GM19395 (cell line): ENCODE measurements at regions not wholly inside any gene's neighbourhood (a gene's known extent, or its start where the extent isn't known, plus 50 kb on each side); places are given as distances from the start of the nearest gene placed in this dataset.

ENCODE experiments used
- ATAC-seq: cut with Tn5 transposase; IDR thresholded peaks from one replicate; pipeline ENCODE4 v1.9.1; 2021; ENCODE audit warnings: mild to moderate bottlenecking, moderate library complexity; ENCODE audit not compliant: unreplicated experiment

GRCh38 chr6:126526996-126527606 is 187.2 kb downstream of the CENPW start:
- no peak for ATAC-seq

GRCh38 chr6:126529637-126530362 is 189.9 kb downstream of the CENPW start:
- ATAC-seq = no peak

GRCh38 chr6:126530775-126531174 is 190.9 kb downstream of the CENPW start:
- ATAC-seq = peak; percentile 27

GRCh38 chr6:126531286-126531685 is 191.4 kb downstream of the CENPW start:
- peak; percentile 32 for ATAC-seq

GRCh38 chr6:126531840-126532239 is 191.9 kb downstream of the CENPW start:
- peak; percentile 84 for ATAC-seq

- ATAC-seq = no peak
Measured at GRCh38 chr6:126534401-126534800, 194.5 kb downstream of the CENPW start.

- ATAC-seq = no peak
Measured at GRCh38 chr6:126535138-126535537, 195.2 kb downstream of the CENPW start.

GRCh38 chr6:126535595-126535994 is 195.7 kb downstream of the CENPW start:
- ATAC-seq = no peak

GRCh38 chr6:126537061-126537816 is 197.3 kb downstream of the CENPW start:
- peak; percentile 48 for ATAC-seq

GRCh38 chr6:126539022-126539421 is 199.1 kb downstream of the CENPW start:
- no peak for ATAC-seq

GRCh38 chr6:126540161-126540560 is 200.2 kb downstream of the CENPW start:
- ATAC-seq = no peak

- ATAC-seq = no peak
Measured at GRCh38 chr6:126541806-126542491, 202.0 kb downstream of the CENPW start.

GRCh38 chr6:126546541-126547120 is 206.7 kb downstream of the CENPW start:
- ATAC-seq = no peak

GRCh38 chr6:126548300-126548699 is 208.4 kb downstream of the CENPW start:
- ATAC-seq = no peak

- ATAC-seq = no peak
Measured at GRCh38 chr6:126550323-126550722, 210.4 kb downstream of the CENPW start.

- no peak for ATAC-seq
Measured at GRCh38 chr6:126551832-126552231, 211.9 kb downstream of the CENPW start.

- ATAC-seq = no peak
Measured at GRCh38 chr6:126553854-126554253, 213.9 kb downstream of the CENPW start.

- no peak for ATAC-seq
Measured at GRCh38 chr6:126570507-126570906, 230.6 kb downstream of the CENPW start.

GRCh38 chr6:126574301-126574700 is 234.4 kb downstream of the CENPW start:
- no peak for ATAC-seq

GRCh38 chr6:126581316-126581715 is 241.4 kb downstream of the CENPW start:
- no peak for ATAC-seq
